H9 (cell line): ENCODE measurements at regions not wholly inside any gene's neighbourhood (a gene's known extent, or its start where the extent isn't known, plus 50 kb on each side); places are given as distances from the start of the nearest gene placed in this dataset.

Experiments
- DNase-seq: peaks from one replicate; pipeline ENCODE4 v3.0.0-alpha.2; 2017
- H2AFZ ChIP-seq: one replicate; pipeline ENCODE4 v1.6.1; 2013; ENCODE audit warnings: mild to moderate bottlenecking, low read length, control low read depth, moderate library complexity
- H2AK5ac ChIP-seq: 2 replicates; pipeline ENCODE4 v1.6.1; 2013; ENCODE audit warnings: low read length, control low read depth, mixed read lengths; ENCODE audit not compliant: insufficient read length
- H2BK120ac ChIP-seq: one replicate; pipeline ENCODE4 v1.6.1; 2013; ENCODE audit warnings: low read depth, mild to moderate bottlenecking, low read length, control low read depth, inconsistent platforms; ENCODE audit not compliant: poor library complexity, severe bottlenecking
- H2BK12ac ChIP-seq: 2 replicates; pipeline ENCODE4 v1.6.1; 2013; ENCODE audit warnings: low read length, control low read depth, mixed read lengths, low read depth; ENCODE audit not compliant: insufficient read length
- H2BK15ac ChIP-seq: 2 replicates; pipeline ENCODE4 v1.6.1; 2013; ENCODE audit warnings: low read depth, low read length, control low read depth
- H2BK20ac ChIP-seq: one replicate; pipeline ENCODE4 v1.6.1; 2013; ENCODE audit warnings: low read depth, mild to moderate bottlenecking, low read length, control low read depth, inconsistent platforms; ENCODE audit not compliant: poor library complexity, severe bottlenecking
- H2BK5ac ChIP-seq: 2 replicates; pipeline ENCODE4 v1.6.1; 2013; ENCODE audit warnings: low read length, control low read depth, mixed read lengths; ENCODE audit not compliant: insufficient read length
- H3K14ac ChIP-seq: 2 replicates; pipeline ENCODE4 v1.6.1; 2013; ENCODE audit warnings: low read length, control low read depth; ENCODE audit not compliant: insufficient read depth
- H3K18ac ChIP-seq: 2 replicates; pipeline ENCODE4 v1.6.1; 2013; ENCODE audit warnings: low read depth, mild to moderate bottlenecking, mixed read lengths, low read length, control low read depth; ENCODE audit not compliant: insufficient read length
- H3K23ac ChIP-seq: 2 replicates; pipeline ENCODE4 v1.6.1; 2013; ENCODE audit warnings: low read length, control low read depth, mixed read lengths, low read depth; ENCODE audit not compliant: insufficient read length
- H3K23me2 ChIP-seq: 2 replicates; pipeline ENCODE4 v1.6.1; 2013; ENCODE audit warnings: low read depth, mild to moderate bottlenecking, mixed read lengths, low read length, control low read depth; ENCODE audit not compliant: insufficient read length, poor library complexity, severe bottlenecking
- H3K27ac ChIP-seq: 2 replicates; pipeline ENCODE4 v1.5.1; 2013; ENCODE audit warnings: low read length, control low read depth, mixed read lengths, low read depth; ENCODE audit not compliant: insufficient read length
- H3K27me3 ChIP-seq: 2 replicates; pipeline ENCODE4 v1.6.1; 2013; ENCODE audit warnings: low read length, control low read depth, inconsistent platforms; ENCODE audit not compliant: insufficient read depth
- H3K4ac ChIP-seq: 2 replicates; pipeline ENCODE4 v1.6.1; 2013; ENCODE audit warnings: low read depth, mild to moderate bottlenecking, control low read depth, inconsistent platforms, low read length, moderate library complexity
- H3K4me1 ChIP-seq: 2 replicates; pipeline ENCODE4 v1.6.1; 2013; ENCODE audit warnings: low read length, control low read depth, inconsistent platforms; ENCODE audit not compliant: insufficient read depth
- H3K4me2 ChIP-seq: 2 replicates; pipeline ENCODE4 v1.6.1; 2013; ENCODE audit warnings: low read length, control low read depth, mixed read lengths; ENCODE audit not compliant: insufficient read length, insufficient read depth
- H3K56ac ChIP-seq: 2 replicates; pipeline ENCODE4 v1.6.1; 2013; ENCODE audit warnings: low read depth, mild to moderate bottlenecking, mixed read lengths, low read length, control low read depth; ENCODE audit not compliant: insufficient read length
- H3K79me1 ChIP-seq: 2 replicates; pipeline ENCODE4 v1.6.1; 2013; ENCODE audit warnings: low read depth, mild to moderate bottlenecking, moderate library complexity, low read length, control low read depth, inconsistent platforms; ENCODE audit not compliant: insufficient read depth, poor library complexity, severe bottlenecking
- H3K79me2 ChIP-seq: 2 replicates; pipeline ENCODE4 v1.6.1; 2013; ENCODE audit warnings: low read length, control low read depth, inconsistent platforms; ENCODE audit not compliant: insufficient read depth
- H3K9ac ChIP-seq: 2 replicates; pipeline ENCODE4 v1.6.1; 2013; ENCODE audit warnings: low read length, control low read depth, mixed read lengths; ENCODE audit not compliant: insufficient read length; ENCODE audit errors: extremely low read depth
- H3K9me3 ChIP-seq: one replicate; pipeline ENCODE4 v1.6.1; 2013; ENCODE audit warnings: low read depth, low read length, inconsistent platforms; ENCODE audit not compliant: control insufficient read depth
- H3T11ph ChIP-seq: one replicate; pipeline ENCODE4 v1.6.1; 2013; ENCODE audit warnings: mild to moderate bottlenecking, low read length, control low read depth, inconsistent platforms
- H4K20me1 ChIP-seq: one replicate; pipeline ENCODE4 v1.6.1; 2013; ENCODE audit not compliant: control insufficient read depth, insufficient read length, insufficient read depth
- H4K5ac ChIP-seq: 2 replicates; pipeline ENCODE4 v1.6.1; 2013; ENCODE audit warnings: low read depth, mild to moderate bottlenecking, mixed read lengths, low read length, control low read depth; ENCODE audit not compliant: insufficient read length
- H4K8ac ChIP-seq: replicated peaks from 2 replicates; pipeline ENCODE4 v1.6.1; 2013; ENCODE audit warnings: low read length, control low read depth, mixed read lengths, low read depth; ENCODE audit not compliant: insufficient read length
- H4K91ac ChIP-seq: 2 replicates; pipeline ENCODE4 v1.6.1; 2013; ENCODE audit warnings: low read depth, mild to moderate bottlenecking, moderate library complexity, mixed read lengths, low read length, control low read depth; ENCODE audit not compliant: insufficient read length
- H3K27ac Mint-ChIP-seq, 3 experiments: 2 replicates in 2 of 3; 3 replicates in 1 of 3; pipeline ENCODE4 v1.8.0; 2020 to 2021; ENCODE audit warnings: mixed read lengths in 3 of 3, mild to moderate bottlenecking in 1 of 3, moderate library complexity in 1 of 3
- H3K27me3 Mint-ChIP-seq: 2 replicates; pipeline ENCODE4 v1.8.0; 2021; ENCODE audit warnings: low read depth, mild to moderate bottlenecking, moderate library complexity, mixed read lengths
- H3K36me3 Mint-ChIP-seq, 3 experiments: 2 replicates in 2 of 3; 3 replicates in 1 of 3; pipeline ENCODE4 v1.8.0; 2020 to 2021; ENCODE audit warnings: low read depth in 3 of 3, mixed read lengths in 3 of 3; ENCODE audit not compliant: insufficient read depth in 1 of 3
- H3K4me1 Mint-ChIP-seq, 2 experiments: 2 replicates each; pipeline ENCODE4 v1.8.0; 2020; ENCODE audit warnings: mixed read lengths in 2 of 2
- H3K4me3 Mint-ChIP-seq, 2 experiments: 2 replicates in 1 of 2; 3 replicates in 1 of 2; pipeline ENCODE4 v1.8.0; 2020 to 2021; ENCODE audit warnings: mild to moderate bottlenecking in 2 of 2, mixed read lengths in 2 of 2, moderate library complexity in 1 of 2
- H3K9me3 Mint-ChIP-seq, 2 experiments: 2 replicates in 1 of 2; 3 replicates in 1 of 2; pipeline ENCODE4 v1.8.0; 2020; ENCODE audit warnings: mild to moderate bottlenecking in 2 of 2, mixed read lengths in 2 of 2, moderate library complexity in 1 of 2
- WGBS: extraction: QIAGEN DNeasy Blood & Tissue Kit; methylation state at CpG from one replicate; pipeline ENCODE4 v1.1.7; 2013; ENCODE audit warnings: missing lambda C conversion rate, low lambda C conversion rate, mixed read lengths; ENCODE audit not compliant: insufficient read length; ENCODE audit errors: extremely low coverage; 5-methylcytosine and 5-hydroxymethylcytosine counted together
- TF ChIP-seq, protein P1 (sequence below): fragments of 200-600 bp; sonication (generic); conservative IDR thresholded peaks from 3 replicates; pipeline ENCODE4 v1.8.0; 2021; ENCODE audit warnings: antibody characterized with exemption, mild to moderate bottlenecking

DNA sequence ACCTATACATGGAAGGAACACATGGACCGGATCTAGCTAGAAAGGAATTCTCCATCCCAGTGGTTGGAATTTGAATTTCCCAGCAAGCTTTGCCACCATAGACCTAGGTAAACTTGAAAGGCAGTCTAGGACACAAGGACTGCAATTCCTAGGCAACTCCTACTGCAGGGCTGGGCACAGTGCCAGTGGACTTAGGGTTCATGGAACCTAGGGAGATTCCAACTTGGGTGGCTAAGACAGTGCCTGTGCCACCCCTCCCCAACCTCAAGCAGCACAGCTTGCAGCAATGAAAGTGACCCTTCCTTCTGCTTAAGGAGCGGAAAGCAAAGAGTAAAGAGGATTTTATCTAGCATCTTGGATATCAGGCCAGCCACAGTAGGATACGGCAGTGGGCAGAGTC is 663.3 kb downstream of the ELAVL2 start:
- H3K4me3 Mint-ChIP-seq = no peak overlapping the region
- TF ChIP-seq, protein P1, sequence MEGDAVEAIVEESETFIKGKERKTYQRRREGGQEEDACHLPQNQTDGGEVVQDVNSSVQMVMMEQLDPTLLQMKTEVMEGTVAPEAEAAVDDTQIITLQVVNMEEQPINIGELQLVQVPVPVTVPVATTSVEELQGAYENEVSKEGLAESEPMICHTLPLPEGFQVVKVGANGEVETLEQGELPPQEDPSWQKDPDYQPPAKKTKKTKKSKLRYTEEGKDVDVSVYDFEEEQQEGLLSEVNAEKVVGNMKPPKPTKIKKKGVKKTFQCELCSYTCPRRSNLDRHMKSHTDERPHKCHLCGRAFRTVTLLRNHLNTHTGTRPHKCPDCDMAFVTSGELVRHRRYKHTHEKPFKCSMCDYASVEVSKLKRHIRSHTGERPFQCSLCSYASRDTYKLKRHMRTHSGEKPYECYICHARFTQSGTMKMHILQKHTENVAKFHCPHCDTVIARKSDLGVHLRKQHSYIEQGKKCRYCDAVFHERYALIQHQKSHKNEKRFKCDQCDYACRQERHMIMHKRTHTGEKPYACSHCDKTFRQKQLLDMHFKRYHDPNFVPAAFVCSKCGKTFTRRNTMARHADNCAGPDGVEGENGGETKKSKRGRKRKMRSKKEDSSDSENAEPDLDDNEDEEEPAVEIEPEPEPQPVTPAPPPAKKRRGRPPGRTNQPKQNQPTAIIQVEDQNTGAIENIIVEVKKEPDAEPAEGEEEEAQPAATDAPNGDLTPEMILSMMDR = no peak

More for the DNA sequence above, 663.3 kb downstream of the ELAVL2 start:
- Histone ChIP-seq H4K8ac (no peak overlapping the region), H3K79me2 (no peaks in the 10 kb centered on the region), H2BK15ac (no peak overlapping the region), H3K27ac (no peak overlapping the region), H4K5ac (no peak overlapping the region), H3K9ac (no peak overlapping the region), H2AK5ac (no peak overlapping the region), H3T11ph (no peak overlapping the region), H2BK5ac (no peak overlapping the region), H4K91ac (no peak overlapping the region), H3K9me3 (no peaks in the 10 kb centered on the region), H4K20me1 (no peaks in the 10 kb centered on the region), H2BK20ac (no peak overlapping the region), H3K27me3 (no peaks in the 10 kb centered on the region), H3K4me2 (no peak overlapping the region), H3K14ac (no peak overlapping the region), H2BK120ac (no peak overlapping the region), H3K4me1 (no peaks in the 10 kb centered on the region), H3K23me2 (no peaks in the 10 kb centered on the region), H3K23ac (no peak overlapping the region), H3K4ac (no peak overlapping the region), H2BK12ac (no peak overlapping the region), H3K18ac (no peak overlapping the region), H3K56ac (no peak overlapping the region), H2AFZ (no peak overlapping the region), H3K79me1 (no peaks in the 10 kb centered on the region)
- H3K9me3 Mint-ChIP-seq = no peaks in the 10 kb centered on the region; a peak in 1 of 5 replicates
- WGBS = no CpG with 5 or more reads among the region's 3 CpGs
- H3K36me3 Mint-ChIP-seq = no peaks in the 10 kb centered on the region; a peak in 2 of 7 replicates
- no peak for DNase-seq
- no peak overlapping the region for H3K27ac Mint-ChIP-seq
- H3K27me3 Mint-ChIP-seq = no peaks in the 10 kb centered on the region
- H3K4me1 Mint-ChIP-seq = peaks cover 0 to 4% of the 10 kb centered on the region in 2 experiments; a peak in 1 of 4 replicates
